ENCODE measurements at regions not wholly inside any gene's neighbourhood (a gene's known extent, or its start where the extent isn't known, plus 50 kb on each side); places are given as distances from the start of the nearest gene placed in this dataset.
A peak's percentile ranks its signal among the peaks of the same experiment; 100 is the strongest.

GRCh38 chr5:77139001-77139400 is 51.9 kb upstream of the ZBED3 start:
- no peak overlapping the region for H2BK5ac ChIP-seq (ENCODE audit: low read depth, low read length)
- H2AK5ac ChIP-seq (ENCODE audit: low read depth, low read length): no peak overlapping the region
- no peaks in the 10 kb centered on the region for H3K9me3 ChIP-seq (ENCODE audit: insufficient read depth in 2 of 2, low read depth in 1 of 2, low read length in 1 of 2)
- H3K9ac ChIP-seq (replicated peaks in 1 of 4; ENCODE audit: extremely low read depth in 1 of 4, low read depth in 3 of 4, low read length in 3 of 4): no peak overlapping the region
- no peak overlapping the region for H2BK20ac ChIP-seq (ENCODE audit: low read length)
- FAIRE-seq: peak; percentile 19
- H3K14ac ChIP-seq (ENCODE audit: insufficient read length): no peak overlapping the region
- DNase-seq (ENCODE audit: low read depth in 1 of 2, low spot score in 2 of 2): no peak
- no peak overlapping the region for H3K18ac ChIP-seq (ENCODE audit: extremely low read depth, low read length)
- no peak overlapping the region for H2BK12ac ChIP-seq (ENCODE audit: low read depth, low read length)
- no peaks in the 10 kb centered on the region for H3K79me1 ChIP-seq (ENCODE audit: low read depth, low read length)
- no peaks in the 10 kb centered on the region for H3K36me3 ChIP-seq (ENCODE audit: control insufficient read depth in 2 of 4, insufficient read depth in 4 of 4, low read length in 3 of 4)
- H2BK120ac ChIP-seq (replicated peaks; ENCODE audit: low read depth, low read length): no peak overlapping the region
- H3K4me1 ChIP-seq (replicated peaks in 1 of 4; ENCODE audit: control insufficient read depth in 3 of 4, insufficient read depth in 4 of 4, low read length in 3 of 4): peaks cover 0 to 7% (median 4%) of the 10 kb centered on the region in 4 experiments; a peak in 2 of 7 replicates
- H3K27ac ChIP-seq (ENCODE audit: low read depth, low read length): no peak overlapping the region
- H3K4ac ChIP-seq (replicated peaks; ENCODE audit: insufficient read length, low read depth, low read length): no peak overlapping the region
- no peak overlapping the region for H4K91ac ChIP-seq (replicated peaks; ENCODE audit: insufficient read length, low read length)
- TF ChIP-seq EGR1 (IDR thresholded peaks at IDR 0.05; ENCODE audit: borderline replicate concordance, low read depth, low read length): no peak
- no peak for TF ChIP-seq PHF8 (conservative IDR thresholded peaks at IDR 0.05; ENCODE audit: low read depth, low read length)
- TF ChIP-seq BCL11A (IDR thresholded peaks at IDR 0.05; ENCODE audit: low read depth in 2 of 2, low read length in 2 of 2): no peak
- no peak for TF ChIP-seq RAD21 (IDR thresholded peaks at IDR 0.05 in 1 of 2, conservative IDR thresholded peaks at IDR 0.05 in 1 of 2; ENCODE audit: low read depth in 2 of 2, low read length in 2 of 2)
- no peak for TF ChIP-seq HDAC6 (IDR thresholded peaks at IDR 0.05; ENCODE audit: low read depth, low read length)
- TF ChIP-seq BACH1 (IDR thresholded peaks at IDR 0.05; ENCODE audit: low read length): no peak
- no peak for TF ChIP-seq CTCF (IDR thresholded peaks at IDR 0.05; ENCODE audit: control extremely low read depth in 1 of 3, insufficient read depth in 1 of 3, low read depth in 1 of 3, low read length in 3 of 3)
- no peak for TF ChIP-seq ATF3 (IDR thresholded peaks at IDR 0.05; ENCODE audit: insufficient read depth, low read depth, low read length)
- no peak for TF ChIP-seq EZH2 (IDR thresholded peaks at IDR 0.05; ENCODE audit: low read depth, low read length, severe bottlenecking)
- POLR2A ChIA-PET (ENCODE audit: partially characterized antibody): no interaction called here
- no peaks in the 10 kb centered on the region for H3K23me2 ChIP-seq (ENCODE audit: low read depth, low read length)
- no peak overlapping the region for H4K8ac ChIP-seq (ENCODE audit: extremely low read depth, insufficient read depth, low read length)
- no peak overlapping the region for H2BK15ac ChIP-seq (ENCODE audit: low read length)
- H4K5ac ChIP-seq (ENCODE audit: insufficient read length, low read depth, low read length): no peak overlapping the region
- H3K4me3 ChIP-seq (ENCODE audit: extremely low read depth in 1 of 4, insufficient read depth in 2 of 4, low read depth in 3 of 4, low read length in 4 of 4): no peak overlapping the region
- H3K79me2 ChIP-seq (ENCODE audit: control insufficient read depth in 1 of 2, insufficient read depth in 2 of 2, low read length in 2 of 2): no peaks in the 10 kb centered on the region
- no peak overlapping the region for H3K56ac ChIP-seq (replicated peaks; ENCODE audit: insufficient read length, low read depth, low read length)
- no peak overlapping the region for H3K4me2 ChIP-seq (ENCODE audit: insufficient read depth in 1 of 2, low read depth in 2 of 2, low read length in 2 of 2)
- H4K20me1 ChIP-seq (replicated peaks in 1 of 2; ENCODE audit: control insufficient read depth in 1 of 2, insufficient read depth in 2 of 2, low read length in 2 of 2): no peaks in the 10 kb centered on the region
- CTCF ChIA-PET (ENCODE audit: partially characterized antibody): interaction anchor here (0.7 kb wide), 1 partner anchor 10 kb away, joined by 3 read pairs; no protein-coding TSS in a partner anchor
- WGBS, 2 experiments (ENCODE audit: extremely low coverage in 1 of 2, insufficient coverage in 1 of 2, insufficient read length in 1 of 2, insufficient replicate concordance in 2 of 2, low coverage in 1 of 2, low lambda C conversion rate in 2 of 2, missing lambda C conversion rate in 1 of 2): 85% methylated on average over 5 of the region's 5 CpGs; no CpG with 5 or more reads in 1 of the 2 experiments
- no peak overlapping the region for H2AFZ ChIP-seq (ENCODE audit: low read length)
- no peak overlapping the region for H3K23ac ChIP-seq (ENCODE audit: insufficient read length)
- H3K27me3 ChIP-seq (replicated peaks in 1 of 4; ENCODE audit: control insufficient read depth in 3 of 4, extremely low read depth in 1 of 4, insufficient read depth in 3 of 4, low read length in 3 of 4): no peaks in the 10 kb centered on the region

Data from H1 (cell line).